B cell (primary cell): ENCODE measurements at regions not wholly inside any gene's neighbourhood (a gene's known extent, or its start where the extent isn't known, plus 50 kb on each side); places are given as distances from the start of the nearest gene placed in this dataset.

ENCODE experiments used
- ATAC-seq: fragments of 200-7000 bp; cut with Tn5 transposase; one replicate; pipeline ENCODE4 v1.10.0; 2021; ENCODE audit warnings: low read depth, mild to moderate bottlenecking, moderate number of reproducible peaks, moderate library complexity
- CTCF ChIA-PET: fragments of 350-600 bp; sonication (Branson Sonifier 250); formaldehyde crosslinking; loops from one replicate; lab custom pipeline; 2021; ENCODE audit warnings: antibody characterized with exemption, inconsistent platforms; lab: Charles Lee
- POLR2A ChIA-PET: fragments of 350-600 bp; sonication (Branson Sonifier 250); formaldehyde crosslinking; loops from one replicate; lab custom pipeline; 2021; ENCODE audit warnings: antibody characterized with exemption; lab: Charles Lee
- DNase-seq: peaks from one replicate; pipeline ENCODE4 v3.0.0; 2013
- H2AFZ ChIP-seq: 2 replicates; pipeline ENCODE4 v1.6.1; 2012; ENCODE audit warnings: mild to moderate bottlenecking, low read depth, low read length; ENCODE audit not compliant: insufficient read depth, poor library complexity, severe bottlenecking
- H3K27ac ChIP-seq, 2 donors: 1 replicate in 1 of 2; 2 replicates in 1 of 2; pipeline ENCODE4 v1.5.1; 2012 to 2013; ENCODE audit warnings: low read length in 2 of 2, mild to moderate bottlenecking in 2 of 2, moderate library complexity in 1 of 2
- H3K27me3 ChIP-seq, 4 experiments: fragments of 200-600 bp in 1 of 4; sonication (generic) in 1 of 4; replicated peaks in 1 of 4; 1 replicate in 2 of 4; 2 replicates in 2 of 4; pipeline versions ENCODE4 v1.6.1 to v1.7.0; 2013 to 2016; ENCODE audit warnings: low read length in 3 of 4, mild to moderate bottlenecking in 2 of 4, mixed read lengths in 1 of 4, moderate library complexity in 1 of 4; ENCODE audit not compliant: insufficient read depth in 4 of 4, control insufficient read depth in 3 of 4; ENCODE audit errors: control extremely low read depth in 1 of 4
- H3K36me3 ChIP-seq, 2 experiments: replicated peaks in 1 of 2; 1 replicate in 1 of 2; 2 replicates in 1 of 2; pipeline versions ENCODE4 v1.6.1 to v1.7.1; 2013; ENCODE audit warnings: low read length in 1 of 2; ENCODE audit not compliant: insufficient read depth in 2 of 2, control insufficient read depth in 1 of 2; ENCODE audit errors: control extremely low read depth in 1 of 2, extremely low read depth in 1 of 2
- H3K4me1 ChIP-seq, 2 donors: fragments of 200-600 bp in 1 of 2; sonication (generic) in 1 of 2; 1 replicate in 1 of 2; 2 replicates in 1 of 2; pipeline versions ENCODE4 v1.5.1 to v1.6.1; 2013 to 2017; ENCODE audit warnings: low read length in 2 of 2; ENCODE audit not compliant: control insufficient read depth in 2 of 2, insufficient read depth in 2 of 2
- H3K4me2 ChIP-seq: replicated peaks from 2 replicates; pipeline ENCODE3; 2012; ENCODE audit warnings: mild to moderate bottlenecking, low read depth, low read length; ENCODE audit not compliant: poor library complexity, severe bottlenecking
- H3K4me3 ChIP-seq, 5 experiments: fragments of 200-600 bp in 1 of 5; sonication (generic) in 1 of 5; 1 replicate in 3 of 5; 2 replicates in 2 of 5; pipeline versions ENCODE4 v1.5.1 to v1.7.0; 2011 to 2016; ENCODE audit warnings: low read length in 4 of 5, mild to moderate bottlenecking in 4 of 5, low read depth in 2 of 5, control low read depth in 1 of 5, moderate library complexity in 1 of 5; ENCODE audit not compliant: insufficient read depth in 1 of 5; ENCODE audit errors: control extremely low read depth in 1 of 5, extremely low read depth in 1 of 5
- H3K79me2 ChIP-seq: fragments of 200-600 bp; sonication (generic); one replicate; pipeline ENCODE4 v1.6.0; 2016; ENCODE audit warnings: low read length; ENCODE audit not compliant: control insufficient read depth, insufficient read depth
- H3K9ac ChIP-seq: fragments of 200-600 bp; sonication (generic); 2 replicates; pipeline ENCODE4 v1.6.1; 2017; ENCODE audit warnings: mild to moderate bottlenecking, low read length, moderate library complexity
- H3K9me3 ChIP-seq, 3 donors: one replicate each; pipeline versions ENCODE4 v1.6.1 to v1.7.1; 2013; ENCODE audit warnings: low read length in 2 of 3; ENCODE audit not compliant: control insufficient read depth in 2 of 3, insufficient read depth in 1 of 3; ENCODE audit errors: control extremely low read depth in 1 of 3
- H4K20me1 ChIP-seq: 2 replicates; pipeline ENCODE4 v1.6.0; 2012; ENCODE audit warnings: mild to moderate bottlenecking, low read length; ENCODE audit not compliant: insufficient read depth, control insufficient read depth, poor library complexity, severe bottlenecking
- H3K27ac Mint-ChIP-seq: one replicate; pipeline ENCODE4 v1.8.0; 2021; ENCODE audit warnings: mixed read lengths
- H3K27me3 Mint-ChIP-seq: one replicate; pipeline ENCODE4 v1.8.0; 2021; ENCODE audit warnings: mixed read lengths
- H3K4me1 Mint-ChIP-seq: one replicate; pipeline ENCODE4 v1.8.0; 2021; ENCODE audit warnings: mixed read lengths
- H3K4me3 Mint-ChIP-seq: one replicate; pipeline ENCODE4 v1.8.0; 2021; ENCODE audit warnings: mixed read lengths
- H3K9me3 Mint-ChIP-seq: one replicate; pipeline ENCODE4 v1.8.0; 2022; ENCODE audit warnings: mixed read lengths; ENCODE audit not compliant: insufficient read depth
- EZH2 ChIP-seq: IDR thresholded peaks from 2 replicates; pipeline ENCODE4 v1.6.1; 2012; ENCODE audit warnings: borderline replicate concordance, low read depth, mild to moderate bottlenecking, moderate library complexity, low read length; ENCODE audit not compliant: insufficient read depth, poor library complexity, severe bottlenecking
- WGBS: methylation state at CpG from one replicate; pipeline ENCODE4 v1.1.5; 2013; ENCODE audit warnings: missing lambda C conversion rate; ENCODE audit not compliant: insufficient coverage; 5-methylcytosine and 5-hydroxymethylcytosine counted together
- intact Hi-C: fragments of 100-400 bp; cut with micrococcal nuclease; formaldehyde crosslinking; loops from one replicate; pipeline ENCODE4 v1.10.0; 2022
- TF ChIP-seq, protein P1 (sequence below): fragments of 200-600 bp; IDR thresholded peaks from one replicate; pipeline ENCODE4 v1.8.0; 2022; ENCODE audit warnings: antibody characterized with exemption, mild to moderate bottlenecking

DNA sequence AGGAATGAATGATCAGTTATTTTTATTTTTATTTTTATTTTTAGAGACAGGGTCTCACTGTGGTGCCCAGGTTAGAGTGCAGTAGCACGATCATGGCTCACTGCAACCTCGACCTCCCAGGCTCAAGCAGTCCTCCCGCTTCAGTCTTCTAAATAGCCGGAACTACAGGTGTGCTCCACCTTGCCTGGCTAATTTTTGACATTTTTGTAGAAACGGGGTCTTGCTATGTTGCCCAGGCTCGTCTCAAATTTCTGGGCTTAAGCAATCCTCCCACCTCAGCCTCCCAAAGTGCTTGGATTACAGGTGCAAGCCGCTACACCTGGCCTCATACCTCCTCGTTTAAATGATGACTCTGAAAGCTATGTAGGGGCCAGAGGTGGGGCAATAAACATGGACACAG, 706.0 kb downstream of the MED13L start:
- H3K4me1 Mint-ChIP-seq: no peaks in the 10 kb centered on the region
- 97% methylated on average over 5 of the region's 8 CpGs for WGBS
- Histone ChIP-seq H4K20me1 (no peaks in the 10 kb centered on the region), H3K27ac (no peak overlapping the region), H3K4me2 (no peak overlapping the region), H3K27me3 (no peaks in the 10 kb centered on the region), H3K9ac (no peak overlapping the region), H2AFZ (no peak overlapping the region), H3K4me3 (no peak overlapping the region), H3K4me1 (no peaks in the 10 kb centered on the region), H3K79me2 (no peaks in the 10 kb centered on the region), H3K9me3 (peaks cover 0 to 2% (median 0%) of the 10 kb centered on the region in 3 donors), H3K36me3 (no peaks in the 10 kb centered on the region)
- intact Hi-C loops: no loop called here
- no peak overlapping the region for H3K27ac Mint-ChIP-seq
- H3K9me3 Mint-ChIP-seq: peaks cover 3% of the 10 kb centered on the region
- no peak for TF ChIP-seq EZH2
- TF ChIP-seq, protein P1, sequence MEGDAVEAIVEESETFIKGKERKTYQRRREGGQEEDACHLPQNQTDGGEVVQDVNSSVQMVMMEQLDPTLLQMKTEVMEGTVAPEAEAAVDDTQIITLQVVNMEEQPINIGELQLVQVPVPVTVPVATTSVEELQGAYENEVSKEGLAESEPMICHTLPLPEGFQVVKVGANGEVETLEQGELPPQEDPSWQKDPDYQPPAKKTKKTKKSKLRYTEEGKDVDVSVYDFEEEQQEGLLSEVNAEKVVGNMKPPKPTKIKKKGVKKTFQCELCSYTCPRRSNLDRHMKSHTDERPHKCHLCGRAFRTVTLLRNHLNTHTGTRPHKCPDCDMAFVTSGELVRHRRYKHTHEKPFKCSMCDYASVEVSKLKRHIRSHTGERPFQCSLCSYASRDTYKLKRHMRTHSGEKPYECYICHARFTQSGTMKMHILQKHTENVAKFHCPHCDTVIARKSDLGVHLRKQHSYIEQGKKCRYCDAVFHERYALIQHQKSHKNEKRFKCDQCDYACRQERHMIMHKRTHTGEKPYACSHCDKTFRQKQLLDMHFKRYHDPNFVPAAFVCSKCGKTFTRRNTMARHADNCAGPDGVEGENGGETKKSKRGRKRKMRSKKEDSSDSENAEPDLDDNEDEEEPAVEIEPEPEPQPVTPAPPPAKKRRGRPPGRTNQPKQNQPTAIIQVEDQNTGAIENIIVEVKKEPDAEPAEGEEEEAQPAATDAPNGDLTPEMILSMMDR: no peak
- DNase-seq (no peak), ATAC-seq (no peak)
- no peak overlapping the region for H3K4me3 Mint-ChIP-seq
- H3K27me3 Mint-ChIP-seq: peaks cover 3% of the 10 kb centered on the region
- POLR2A ChIA-PET: no interaction called here
- CTCF ChIA-PET: no interaction called here

DNA sequence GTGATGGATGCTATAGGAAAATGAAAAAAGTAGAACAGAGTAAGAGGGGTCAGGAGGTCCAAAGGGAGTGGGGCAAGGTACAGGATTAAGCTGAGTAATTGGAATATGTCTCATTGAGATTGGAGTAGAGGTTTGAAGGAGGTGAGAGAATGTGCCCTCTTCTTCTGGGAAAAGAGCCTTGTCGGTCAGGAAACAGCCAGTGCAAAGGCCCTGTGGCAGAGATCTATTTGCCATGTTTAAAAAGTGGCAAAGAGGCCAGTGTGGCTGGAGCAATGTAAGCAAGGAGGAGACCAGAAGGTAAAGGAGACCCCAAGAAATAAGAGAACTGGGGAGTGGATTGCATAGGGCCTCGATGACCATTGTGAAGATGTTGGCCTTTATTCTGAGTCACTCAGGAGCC, 706.5 kb downstream of the MED13L start:
- Histone ChIP-seq H3K4me2 (no peak overlapping the region), H3K9ac (no peak overlapping the region), H3K4me3 (no peak overlapping the region), H4K20me1 (no peaks in the 10 kb centered on the region), H2AFZ (no peak overlapping the region), H3K79me2 (no peaks in the 10 kb centered on the region), H3K27me3 (no peaks in the 10 kb centered on the region), H3K27ac (no peak overlapping the region), H3K36me3 (no peaks in the 10 kb centered on the region), H3K4me1 (no peaks in the 10 kb centered on the region), H3K9me3 (no peaks in the 10 kb centered on the region)
- H3K27ac Mint-ChIP-seq: no peak overlapping the region
- DNase-seq: no peak
- no peak overlapping the region for H3K4me3 Mint-ChIP-seq
- CTCF ChIA-PET: no interaction called here
- H3K27me3 Mint-ChIP-seq: peaks cover 3% of the 10 kb centered on the region
- TF ChIP-seq, protein P1: no peak
- TF ChIP-seq EZH2: no peak
- intact Hi-C loops: no loop called here
- H3K4me1 Mint-ChIP-seq: no peaks in the 10 kb centered on the region
- no peak for ATAC-seq
- H3K9me3 Mint-ChIP-seq: peaks cover 3% of the 10 kb centered on the region
- 100% methylated on average over 2 of the region's 2 CpGs for WGBS
- POLR2A ChIA-PET: no interaction called here
